Esophagus muscularis mucosa (tissue), 3 donors: ENCODE measurements at regions not wholly inside any gene's neighbourhood (a gene's known extent, or its start where the extent isn't known, plus 50 kb on each side); places are given as distances from the start of the nearest gene placed in this dataset.

Experiments used
- POLR2A ChIP-seq: fragments of 450-650 bp; IDR thresholded peaks from one replicate; pipeline ENCODE4 v1.6.1; 2017; ENCODE audit warnings: antibody characterized with exemption, moderate library complexity, mild to moderate bottlenecking, low read depth
- POLR2AphosphoS5 ChIP-seq, 2 donors: sonication (generic); formaldehyde crosslinking; IDR thresholded peaks; one replicate each; pipeline ENCODE4 v1.6.1; 2017; ENCODE audit warnings: antibody characterized with exemption in 2 of 2
- TF ChIP-seq, protein P1 (sequence below), 3 experiments: fragments of 200-600 bp in 2 of 3; fragments of 450-650 bp in 1 of 3; sonication (generic) in 2 of 3; IDR thresholded peaks; one replicate each; pipeline ENCODE4 v1.5.1; 2017 to 2019; ENCODE audit warnings: antibody characterized with exemption in 3 of 3, mild to moderate bottlenecking in 2 of 3, moderate library complexity in 1 of 3

GRCh38 chr5:17890501-17890900 lies 256.2 kb downstream of the TAF11L14 start:
- TF ChIP-seq POLR2AphosphoS5 (IDR thresholded peaks at IDR 0.05), result no peak
- no peak for TF ChIP-seq POLR2A
- TF ChIP-seq, protein P1, sequence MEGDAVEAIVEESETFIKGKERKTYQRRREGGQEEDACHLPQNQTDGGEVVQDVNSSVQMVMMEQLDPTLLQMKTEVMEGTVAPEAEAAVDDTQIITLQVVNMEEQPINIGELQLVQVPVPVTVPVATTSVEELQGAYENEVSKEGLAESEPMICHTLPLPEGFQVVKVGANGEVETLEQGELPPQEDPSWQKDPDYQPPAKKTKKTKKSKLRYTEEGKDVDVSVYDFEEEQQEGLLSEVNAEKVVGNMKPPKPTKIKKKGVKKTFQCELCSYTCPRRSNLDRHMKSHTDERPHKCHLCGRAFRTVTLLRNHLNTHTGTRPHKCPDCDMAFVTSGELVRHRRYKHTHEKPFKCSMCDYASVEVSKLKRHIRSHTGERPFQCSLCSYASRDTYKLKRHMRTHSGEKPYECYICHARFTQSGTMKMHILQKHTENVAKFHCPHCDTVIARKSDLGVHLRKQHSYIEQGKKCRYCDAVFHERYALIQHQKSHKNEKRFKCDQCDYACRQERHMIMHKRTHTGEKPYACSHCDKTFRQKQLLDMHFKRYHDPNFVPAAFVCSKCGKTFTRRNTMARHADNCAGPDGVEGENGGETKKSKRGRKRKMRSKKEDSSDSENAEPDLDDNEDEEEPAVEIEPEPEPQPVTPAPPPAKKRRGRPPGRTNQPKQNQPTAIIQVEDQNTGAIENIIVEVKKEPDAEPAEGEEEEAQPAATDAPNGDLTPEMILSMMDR (IDR thresholded peaks at IDR 0.05), result no peak
